SIG-M5 treated with dmso at 0.1 percent for 504 hours (cell line): ENCODE measurements at regions not wholly inside any gene's neighbourhood (a gene's known extent, or its start where the extent isn't known, plus 50 kb on each side); places are given as distances from the start of the nearest gene placed in this dataset.

ENCODE experiments used
- DNase-seq: peaks from one replicate; lab custom pipeline; 2025; ENCODE audit not compliant: unreplicated experiment; lab: John Stamatoyannopoulos, UW

- DNase-seq = no peak
Measured at GRCh38 chr11:127675581-127675980, 675.0 kb upstream of the KIRREL3 start.

GRCh38 chr11:127674754-127675153, 674.2 kb upstream of the KIRREL3 start:
- DNase-seq = no peak

- no peak for DNase-seq
Measured at GRCh38 chr11:127670374-127671119, 670.0 kb upstream of the KIRREL3 start.

- DNase-seq = no peak
Measured at GRCh38 chr11:127656116-127656836, 655.7 kb upstream of the KIRREL3 start.

- DNase-seq = no peak
Measured at GRCh38 chr11:127653076-127653475, 652.5 kb upstream of the KIRREL3 start.

- DNase-seq = no peak
Measured at GRCh38 chr11:127651888-127652221, 651.3 kb upstream of the KIRREL3 start.

- DNase-seq = no peak
Measured at GRCh38 chr11:127651175-127651887, 650.8 kb upstream of the KIRREL3 start.

GRCh38 chr11:127649958-127650357, 649.4 kb upstream of the KIRREL3 start:
- no peak for DNase-seq

- DNase-seq = no peak
Measured at GRCh38 chr11:127649071-127649470, 648.5 kb upstream of the KIRREL3 start.

GRCh38 chr11:127648583-127648982, 648.0 kb upstream of the KIRREL3 start:
- no peak for DNase-seq

- DNase-seq = no peak
Measured at GRCh38 chr11:127644366-127644765, 643.8 kb upstream of the KIRREL3 start.

- no peak for DNase-seq
Measured at GRCh38 chr11:127643268-127644058, 642.9 kb upstream of the KIRREL3 start.

GRCh38 chr11:127640561-127641451, 640.2 kb upstream of the KIRREL3 start:
- no peak for DNase-seq

- DNase-seq = no peak
Measured at GRCh38 chr11:127639916-127640315, 639.3 kb upstream of the KIRREL3 start.

- DNase-seq = no peak
Measured at GRCh38 chr11:127632976-127633680, 632.6 kb upstream of the KIRREL3 start.

GRCh38 chr11:127632546-127632945, 632.0 kb upstream of the KIRREL3 start:
- no peak for DNase-seq

- DNase-seq = no peak
Measured at GRCh38 chr11:127631974-127632373, 631.4 kb upstream of the KIRREL3 start.

GRCh38 chr11:127629200-127629599, 628.6 kb upstream of the KIRREL3 start:
- DNase-seq = no peak

- no peak for DNase-seq
Measured at GRCh38 chr11:127628458-127628785, 627.9 kb upstream of the KIRREL3 start.
